Cardiac fibroblast (primary cell): ENCODE measurements at regions not wholly inside any gene's neighbourhood (a gene's known extent, or its start where the extent isn't known, plus 50 kb on each side); places are given as distances from the start of the nearest gene placed in this dataset.

ENCODE experiments used
- DNase-seq, 2 donors: peaks; one replicate each; pipeline versions ENCODE4 v3.0.0 to v3.0.0-alpha.2; 2010; ENCODE audit warnings: low read depth in 2 of 2
- H3K4me3 ChIP-seq, 2 donors: replicated peaks in 1 of 2; 1 replicate in 1 of 2; 2 replicates in 1 of 2; pipeline ENCODE4 v1.5.1; 2011; ENCODE audit warnings: low read depth in 2 of 2, low read length in 2 of 2, mild to moderate bottlenecking in 2 of 2, moderate library complexity in 1 of 2
- CTCF ChIP-seq: IDR thresholded peaks from one replicate; pipeline ENCODE4 v1.5.1; 2011; ENCODE audit warnings: low read depth, mild to moderate bottlenecking, low read length, inconsistent platforms

- no peak for DNase-seq
- no peak for TF ChIP-seq CTCF
- no peak overlapping the region for H3K4me3 ChIP-seq
Observed at GRCh38 chr1:30035522-30036228, 687.7 kb downstream of the MATN1 start.

- no peak for TF ChIP-seq CTCF
- H3K4me3 ChIP-seq: no peak overlapping the region
- DNase-seq: peak in 1 of 2 donors; percentile 7
Observed at GRCh38 chr1:30034627-30035521, 688.5 kb downstream of the MATN1 start.

- H3K4me3 ChIP-seq: no peak overlapping the region
- DNase-seq: no peak
Observed at GRCh38 chr1:30034105-30034626, 689.2 kb downstream of the MATN1 start.

GRCh38 chr1:30033256-30034104 lies 689.9 kb downstream of the MATN1 start:
- no peak for DNase-seq
- no peak for TF ChIP-seq CTCF
- no peak overlapping the region for H3K4me3 ChIP-seq

More at GRCh38 chr1:30034105-30034626, 689.2 kb downstream of the MATN1 start:
- no peak for TF ChIP-seq CTCF

- no peak for DNase-seq
- TF ChIP-seq CTCF: no peak
- no peak overlapping the region for H3K4me3 ChIP-seq
Observed at GRCh38 chr1:30032302-30032701, 691.1 kb downstream of the MATN1 start.

GRCh38 chr1:30029677-30030076 lies 693.7 kb downstream of the MATN1 start:
- no peak for DNase-seq
- no peak for TF ChIP-seq CTCF

More at GRCh38 chr1:30029677-30030076, 693.7 kb downstream of the MATN1 start:
- no peak overlapping the region for H3K4me3 ChIP-seq
